Ishikawa (cell line): ENCODE measurements at regions not wholly inside any gene's neighbourhood (a gene's known extent, or its start where the extent isn't known, plus 50 kb on each side); places are given as distances from the start of the nearest gene placed in this dataset.

Source experiments
- CEBPB ChIP-seq: IDR thresholded peaks from 2 replicates; pipeline ENCODE4 v1.6.1; 2012
- CREB1 ChIP-seq: IDR thresholded peaks from 2 replicates; pipeline ENCODE4 v1.6.1; 2012; ENCODE audit warnings: low read depth
- EGR1 ChIP-seq: IDR thresholded peaks from 2 replicates; pipeline ENCODE4 v1.6.1; 2012
- EP300 ChIP-seq: IDR thresholded peaks from 2 replicates; pipeline ENCODE4 v1.6.1; 2012; ENCODE audit warnings: borderline replicate concordance
- FOXM1 ChIP-seq: IDR thresholded peaks from 2 replicates; pipeline ENCODE4 v1.6.1; 2012; ENCODE audit warnings: low read depth, borderline replicate concordance
- NFIC ChIP-seq: IDR thresholded peaks from 2 replicates; pipeline ENCODE4 v1.6.1; 2012
- RAD21 ChIP-seq: IDR thresholded peaks from 2 replicates; pipeline ENCODE4 v1.6.1; 2012; ENCODE audit warnings: low read depth
- TAF1 ChIP-seq: IDR thresholded peaks from 2 replicates; pipeline ENCODE4 v1.6.1; 2012; ENCODE audit warnings: low read depth, mild to moderate bottlenecking
- TCF12 ChIP-seq: IDR thresholded peaks from 2 replicates; pipeline ENCODE4 v1.6.1; 2012; ENCODE audit warnings: low read depth
- TEAD4 ChIP-seq: IDR thresholded peaks from 2 replicates; pipeline ENCODE4 v1.6.1; 2012
- YY1 ChIP-seq: IDR thresholded peaks from 2 replicates; pipeline ENCODE4 v1.6.1; 2012; ENCODE audit warnings: low read depth
- ZBTB7A ChIP-seq: IDR thresholded peaks from 2 replicates; pipeline ENCODE4 v1.6.1; 2012; ENCODE audit warnings: low read depth
- TF ChIP-seq, protein P1 (sequence below): IDR thresholded peaks from 2 replicates; pipeline ENCODE4 v1.6.1; 2012
- TF ChIP-seq, protein P2 (sequence below): IDR thresholded peaks from 2 replicates; pipeline ENCODE4 v1.6.1; 2012; ENCODE audit warnings: low read depth, mild to moderate bottlenecking
- TF ChIP-seq, protein P3 (sequence below): IDR thresholded peaks from 2 replicates; pipeline ENCODE4 v1.6.1; 2012

DNA sequence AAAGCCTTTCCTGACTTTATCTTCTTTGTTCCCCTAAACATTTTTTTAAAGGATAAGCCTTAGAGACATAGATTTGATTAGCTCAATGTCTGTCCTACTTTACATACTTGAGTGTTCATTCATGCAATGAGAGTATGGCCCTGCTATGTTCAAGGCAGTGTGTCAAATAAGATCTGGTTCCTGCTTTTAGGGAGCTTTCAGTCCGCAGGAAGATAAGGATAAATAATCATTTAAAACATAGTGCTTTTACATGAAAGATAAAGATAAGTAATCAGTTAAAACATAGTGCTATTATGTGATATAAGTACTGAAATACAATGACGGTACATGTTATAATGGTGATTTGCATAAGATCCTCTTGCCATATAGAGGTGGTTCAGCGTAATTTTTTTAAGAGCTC lies 378.3 kb upstream of the PRICKLE1 start:
- TF ChIP-seq, protein P1, sequence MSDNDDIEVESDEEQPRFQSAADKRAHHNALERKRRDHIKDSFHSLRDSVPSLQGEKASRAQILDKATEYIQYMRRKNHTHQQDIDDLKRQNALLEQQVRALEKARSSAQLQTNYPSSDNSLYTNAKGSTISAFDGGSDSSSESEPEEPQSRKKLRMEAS = no peak
- TF ChIP-seq CEBPB (no peak), NFIC (no peak), FOXM1 (no peak), CREB1 (no peak), EGR1 (no peak), TAF1 (no peak), EP300 (no peak), ZBTB7A (no peak), TCF12 (no peak), RAD21 (no peak), YY1 (no peak), TEAD4 (no peak)
- TF ChIP-seq, protein P2, sequence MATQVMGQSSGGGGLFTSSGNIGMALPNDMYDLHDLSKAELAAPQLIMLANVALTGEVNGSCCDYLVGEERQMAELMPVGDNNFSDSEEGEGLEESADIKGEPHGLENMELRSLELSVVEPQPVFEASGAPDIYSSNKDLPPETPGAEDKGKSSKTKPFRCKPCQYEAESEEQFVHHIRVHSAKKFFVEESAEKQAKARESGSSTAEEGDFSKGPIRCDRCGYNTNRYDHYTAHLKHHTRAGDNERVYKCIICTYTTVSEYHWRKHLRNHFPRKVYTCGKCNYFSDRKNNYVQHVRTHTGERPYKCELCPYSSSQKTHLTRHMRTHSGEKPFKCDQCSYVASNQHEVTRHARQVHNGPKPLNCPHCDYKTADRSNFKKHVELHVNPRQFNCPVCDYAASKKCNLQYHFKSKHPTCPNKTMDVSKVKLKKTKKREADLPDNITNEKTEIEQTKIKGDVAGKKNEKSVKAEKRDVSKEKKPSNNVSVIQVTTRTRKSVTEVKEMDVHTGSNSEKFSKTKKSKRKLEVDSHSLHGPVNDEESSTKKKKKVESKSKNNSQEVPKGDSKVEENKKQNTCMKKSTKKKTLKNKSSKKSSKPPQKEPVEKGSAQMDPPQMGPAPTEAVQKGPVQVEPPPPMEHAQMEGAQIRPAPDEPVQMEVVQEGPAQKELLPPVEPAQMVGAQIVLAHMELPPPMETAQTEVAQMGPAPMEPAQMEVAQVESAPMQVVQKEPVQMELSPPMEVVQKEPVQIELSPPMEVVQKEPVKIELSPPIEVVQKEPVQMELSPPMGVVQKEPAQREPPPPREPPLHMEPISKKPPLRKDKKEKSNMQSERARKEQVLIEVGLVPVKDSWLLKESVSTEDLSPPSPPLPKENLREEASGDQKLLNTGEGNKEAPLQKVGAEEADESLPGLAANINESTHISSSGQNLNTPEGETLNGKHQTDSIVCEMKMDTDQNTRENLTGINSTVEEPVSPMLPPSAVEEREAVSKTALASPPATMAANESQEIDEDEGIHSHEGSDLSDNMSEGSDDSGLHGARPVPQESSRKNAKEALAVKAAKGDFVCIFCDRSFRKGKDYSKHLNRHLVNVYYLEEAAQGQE = no peak
- TF ChIP-seq, protein P3, sequence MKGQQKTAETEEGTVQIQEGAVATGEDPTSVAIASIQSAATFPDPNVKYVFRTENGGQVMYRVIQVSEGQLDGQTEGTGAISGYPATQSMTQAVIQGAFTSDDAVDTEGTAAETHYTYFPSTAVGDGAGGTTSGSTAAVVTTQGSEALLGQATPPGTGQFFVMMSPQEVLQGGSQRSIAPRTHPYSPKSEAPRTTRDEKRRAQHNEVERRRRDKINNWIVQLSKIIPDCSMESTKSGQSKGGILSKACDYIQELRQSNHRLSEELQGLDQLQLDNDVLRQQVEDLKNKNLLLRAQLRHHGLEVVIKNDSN = no peak

DNA sequence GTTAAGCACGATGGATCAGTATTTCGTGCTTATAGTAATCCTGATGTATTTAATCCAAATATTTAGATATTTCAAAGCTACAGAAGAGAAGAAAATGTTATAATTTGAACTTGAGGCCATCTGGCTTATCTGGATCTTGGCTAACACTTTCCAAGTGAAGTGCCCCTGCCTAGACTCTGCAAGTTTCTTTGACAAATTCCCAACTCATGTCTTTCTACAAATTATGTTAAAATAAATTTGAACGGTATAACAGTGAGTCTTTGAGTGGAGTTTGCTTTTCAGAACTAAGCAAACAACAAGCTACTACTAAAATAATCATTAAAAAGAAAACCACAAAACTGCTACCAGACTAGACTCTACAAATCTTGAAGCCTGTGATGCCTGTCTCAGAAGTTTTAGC lies 374.4 kb upstream of the PRICKLE1 start:
- no peak for TF ChIP-seq RAD21
- TF ChIP-seq, protein P3 = no peak
- TF ChIP-seq CREB1 = no peak

DNA sequence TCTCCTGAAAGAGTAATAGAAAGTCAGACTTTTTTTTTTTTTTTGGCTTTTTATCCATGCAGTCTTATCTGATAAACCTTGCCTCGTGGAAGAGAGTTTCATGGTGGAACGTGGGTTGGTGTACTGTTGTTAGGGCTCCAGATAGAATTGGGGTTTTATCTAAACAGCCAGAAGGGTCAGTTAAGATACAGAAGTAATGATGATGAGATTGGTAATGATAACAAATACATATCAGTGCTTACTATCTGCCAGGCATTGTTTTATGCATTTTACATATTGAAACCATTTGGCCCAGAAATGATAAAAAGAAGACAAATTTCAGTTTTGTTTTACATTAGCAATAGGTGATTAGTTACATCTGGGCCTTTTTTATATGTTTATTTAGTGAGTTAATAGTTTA lies 372.8 kb upstream of the PRICKLE1 start:
- TF ChIP-seq TEAD4 = no peak
- no peak for TF ChIP-seq CREB1
- TF ChIP-seq YY1 = no peak
- TF ChIP-seq EGR1 = no peak
- TF ChIP-seq NFIC = no peak
- TF ChIP-seq, protein P1 = no peak
- TF ChIP-seq ZBTB7A = no peak
- TF ChIP-seq TAF1 = no peak
- TF ChIP-seq TCF12 = no peak
- TF ChIP-seq, protein P3 = no peak
- TF ChIP-seq, protein P2 = no peak
- no peak for TF ChIP-seq EP300
- TF ChIP-seq CEBPB = no peak
- no peak for TF ChIP-seq RAD21
- TF ChIP-seq FOXM1 = no peak

DNA sequence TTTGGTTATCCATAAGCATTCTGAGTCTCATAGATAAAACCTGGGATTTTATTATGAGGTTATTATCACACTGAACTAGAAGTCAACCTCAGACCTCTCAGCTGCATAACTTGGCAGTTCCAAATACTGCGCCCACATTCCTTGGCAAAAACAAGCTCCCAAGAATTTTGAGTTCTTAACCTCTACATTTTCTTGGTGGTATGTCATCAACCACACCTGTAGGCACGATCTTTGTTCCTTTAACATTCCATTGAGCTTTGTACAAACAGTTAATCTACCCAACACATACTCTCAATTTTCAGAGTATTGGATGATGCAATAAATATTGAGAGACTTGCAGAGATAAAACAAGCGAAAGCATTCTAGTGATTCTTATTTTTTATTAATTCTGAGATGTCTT lies 371.8 kb upstream of the PRICKLE1 start:
- TF ChIP-seq ZBTB7A (no peak), EP300 (peak; percentile 99), TAF1 (no peak), TCF12 (peak; percentile 100), TEAD4 (peak; percentile 100), CREB1 (no peak), FOXM1 (peak; percentile 99), YY1 (peak; percentile 19; the same call in 1 of the 2 replicates), EGR1 (no peak), RAD21 (peak; percentile 38; the same call in 1 of the 2 replicates), CEBPB (peak; percentile 97), NFIC (peak; percentile 100)
- TF ChIP-seq, protein P1 = peak; percentile 63; the same call in 1 of the 2 replicates
- TF ChIP-seq, protein P3 = no peak
- TF ChIP-seq, protein P2 = 0 out of 2 replicates have a peak, but pooled peaks have one; percentile 18
